Smooth muscle cell (in vitro differentiated cells): ENCODE measurements at regions not wholly inside any gene's neighbourhood (a gene's known extent, or its start where the extent isn't known, plus 50 kb on each side); places are given as distances from the start of the nearest gene placed in this dataset.

Experiments used
- DNase-seq: peaks from one replicate; lab custom pipeline; 2025; ENCODE audit not compliant: unreplicated experiment; lab: John Stamatoyannopoulos, UW
- H2AFZ ChIP-seq: fragments of 200-600 bp; sonication (generic); 2 replicates; pipeline ENCODE4 v1.6.0; 2016; ENCODE audit warnings: antibody characterized with exemption, low read depth, mild to moderate bottlenecking
- H3F3A ChIP-seq: fragments of 200-600 bp; sonication (generic); 2 replicates; pipeline ENCODE4 v1.6.0; 2017; ENCODE audit warnings: antibody characterized with exemption, low read depth
- H3K27ac ChIP-seq: fragments of 200-600 bp; sonication (generic); 2 replicates; pipeline ENCODE4 v1.5.1; 2016; ENCODE audit warnings: low read depth, mild to moderate bottlenecking
- H3K27me3 ChIP-seq: fragments of 200-600 bp; sonication (generic); 2 replicates; pipeline ENCODE4 v1.6.1; 2016; ENCODE audit warnings: low read depth, mild to moderate bottlenecking
- H3K36me3 ChIP-seq: fragments of 200-600 bp; sonication (generic); 2 replicates; pipeline ENCODE4 v1.5.1; 2016; ENCODE audit warnings: low read depth
- H3K4me1 ChIP-seq: fragments of 200-600 bp; sonication (generic); 2 replicates; pipeline ENCODE4 v1.5.1; 2016; ENCODE audit warnings: low read depth
- H3K4me2 ChIP-seq: fragments of 200-600 bp; sonication (generic); 2 replicates; pipeline ENCODE4 v1.6.0; 2016; ENCODE audit warnings: mild to moderate bottlenecking
- H3K4me3 ChIP-seq: fragments of 200-600 bp; sonication (generic); 2 replicates; pipeline ENCODE4 v1.5.1; 2016; ENCODE audit warnings: mild to moderate bottlenecking
- H3K79me2 ChIP-seq: fragments of 200-600 bp; sonication (generic); 2 replicates; pipeline ENCODE4 v1.6.0; 2016; ENCODE audit warnings: low read depth, mild to moderate bottlenecking
- H3K9ac ChIP-seq: fragments of 200-600 bp; sonication (generic); 2 replicates; pipeline ENCODE4 v1.6.0; 2016; ENCODE audit warnings: low read depth
- H3K9me3 ChIP-seq: fragments of 200-600 bp; sonication (generic); replicated peaks from 2 replicates; pipeline ENCODE4 v1.5.1; 2016; ENCODE audit warnings: low read depth
- H4K20me1 ChIP-seq: fragments of 200-600 bp; sonication (generic); 2 replicates; pipeline ENCODE4 v1.6.0; 2016; ENCODE audit warnings: low read depth
- WGBS: methylation state at CpG from one replicate; pipeline ENCODE4 v1.1.7; 2016; ENCODE audit warnings: low lambda C conversion rate; 5-methylcytosine and 5-hydroxymethylcytosine counted together
- TF ChIP-seq, protein P1 (sequence below): fragments of 200-600 bp; sonication (generic); IDR thresholded peaks from 2 replicates; pipeline ENCODE4 v1.5.1; 2017; ENCODE audit warnings: borderline replicate concordance, mild to moderate bottlenecking, antibody characterized with exemption; ENCODE audit not compliant: insufficient read depth, poor library complexity, severe bottlenecking

DNA sequence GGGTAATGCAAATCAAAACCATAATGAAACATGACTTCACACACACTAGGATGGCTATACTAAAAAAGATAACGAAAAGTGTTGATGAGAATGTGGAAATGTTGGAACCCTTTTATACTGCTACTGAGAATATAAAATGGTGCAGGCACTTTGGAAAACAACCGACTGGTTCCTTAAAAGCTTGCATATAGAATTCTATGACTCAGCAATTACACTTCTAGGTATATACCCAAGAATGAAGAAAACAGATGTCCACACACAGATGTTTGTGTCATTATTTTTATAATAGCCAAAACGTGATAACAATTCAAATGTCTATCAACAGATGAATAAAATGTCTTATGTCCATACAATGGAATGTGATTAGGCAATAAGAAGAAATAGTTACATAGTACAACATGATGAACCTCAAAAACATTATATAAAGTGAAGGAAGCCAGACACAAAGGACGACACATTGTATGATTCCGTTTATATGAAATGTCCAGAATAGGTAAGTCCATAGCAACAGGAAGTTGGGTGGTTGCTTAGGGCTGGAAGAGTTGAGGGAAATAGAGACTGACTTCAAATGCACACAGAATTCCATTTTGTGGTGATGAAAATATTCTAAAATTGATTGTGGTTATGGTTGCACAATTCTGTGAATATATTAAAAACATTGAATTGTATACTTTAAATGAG, 148.3 kb upstream of the PHYHIPL start:
- Histone ChIP-seq H2AFZ (no peak overlapping the region), H4K20me1 (no peaks in the 10 kb centered on the region), H3K36me3 (no peaks in the 10 kb centered on the region), H3K27ac (no peak overlapping the region), H3K4me2 (no peak overlapping the region), H3K9ac (no peak overlapping the region), H3K27me3 (no peaks in the 10 kb centered on the region), H3F3A (no peaks in the 10 kb centered on the region), H3K4me1 (no peaks in the 10 kb centered on the region), H3K4me3 (no peak overlapping the region), H3K9me3 (no peaks in the 10 kb centered on the region), H3K79me2 (no peaks in the 10 kb centered on the region)
- TF ChIP-seq, protein P1, sequence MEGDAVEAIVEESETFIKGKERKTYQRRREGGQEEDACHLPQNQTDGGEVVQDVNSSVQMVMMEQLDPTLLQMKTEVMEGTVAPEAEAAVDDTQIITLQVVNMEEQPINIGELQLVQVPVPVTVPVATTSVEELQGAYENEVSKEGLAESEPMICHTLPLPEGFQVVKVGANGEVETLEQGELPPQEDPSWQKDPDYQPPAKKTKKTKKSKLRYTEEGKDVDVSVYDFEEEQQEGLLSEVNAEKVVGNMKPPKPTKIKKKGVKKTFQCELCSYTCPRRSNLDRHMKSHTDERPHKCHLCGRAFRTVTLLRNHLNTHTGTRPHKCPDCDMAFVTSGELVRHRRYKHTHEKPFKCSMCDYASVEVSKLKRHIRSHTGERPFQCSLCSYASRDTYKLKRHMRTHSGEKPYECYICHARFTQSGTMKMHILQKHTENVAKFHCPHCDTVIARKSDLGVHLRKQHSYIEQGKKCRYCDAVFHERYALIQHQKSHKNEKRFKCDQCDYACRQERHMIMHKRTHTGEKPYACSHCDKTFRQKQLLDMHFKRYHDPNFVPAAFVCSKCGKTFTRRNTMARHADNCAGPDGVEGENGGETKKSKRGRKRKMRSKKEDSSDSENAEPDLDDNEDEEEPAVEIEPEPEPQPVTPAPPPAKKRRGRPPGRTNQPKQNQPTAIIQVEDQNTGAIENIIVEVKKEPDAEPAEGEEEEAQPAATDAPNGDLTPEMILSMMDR: no peak
- no peak for DNase-seq
- 88% methylated on average over 5 of the region's 5 CpGs for WGBS

DNA sequence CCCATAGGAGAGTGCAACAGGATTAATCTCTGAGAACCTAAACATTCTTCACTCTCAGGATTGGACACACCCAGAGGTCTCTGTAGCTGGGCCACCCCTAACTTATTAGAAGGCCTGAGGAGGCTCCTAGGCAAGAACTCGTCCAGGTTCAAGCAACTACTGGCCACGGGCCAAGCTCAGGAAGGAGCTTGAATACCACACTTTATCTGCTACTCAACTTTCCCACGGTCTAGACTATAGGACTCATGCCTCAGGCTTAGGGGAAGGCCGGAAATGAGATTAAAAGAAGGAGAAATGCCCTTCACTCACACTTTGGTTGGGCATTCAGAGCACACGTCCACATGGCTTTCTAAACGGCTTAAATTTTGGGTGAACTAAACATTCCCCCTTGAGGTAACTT, 142.8 kb upstream of the PHYHIPL start:
- Histone ChIP-seq H3K27me3 (no peaks in the 10 kb centered on the region), H3K79me2 (no peaks in the 10 kb centered on the region), H3K27ac (no peak overlapping the region), H3K4me2 (no peak overlapping the region), H4K20me1 (no peaks in the 10 kb centered on the region), H3K36me3 (no peaks in the 10 kb centered on the region), H3K4me3 (no peak overlapping the region), H3K4me1 (no peaks in the 10 kb centered on the region), H3K9me3 (no peaks in the 10 kb centered on the region), H3K9ac (no peak overlapping the region), H3F3A (no peaks in the 10 kb centered on the region), H2AFZ (no peak overlapping the region)
- no peak for DNase-seq
- TF ChIP-seq, protein P1: no peak
- 58% methylated on average over 6 of the region's 6 CpGs for WGBS

DNA sequence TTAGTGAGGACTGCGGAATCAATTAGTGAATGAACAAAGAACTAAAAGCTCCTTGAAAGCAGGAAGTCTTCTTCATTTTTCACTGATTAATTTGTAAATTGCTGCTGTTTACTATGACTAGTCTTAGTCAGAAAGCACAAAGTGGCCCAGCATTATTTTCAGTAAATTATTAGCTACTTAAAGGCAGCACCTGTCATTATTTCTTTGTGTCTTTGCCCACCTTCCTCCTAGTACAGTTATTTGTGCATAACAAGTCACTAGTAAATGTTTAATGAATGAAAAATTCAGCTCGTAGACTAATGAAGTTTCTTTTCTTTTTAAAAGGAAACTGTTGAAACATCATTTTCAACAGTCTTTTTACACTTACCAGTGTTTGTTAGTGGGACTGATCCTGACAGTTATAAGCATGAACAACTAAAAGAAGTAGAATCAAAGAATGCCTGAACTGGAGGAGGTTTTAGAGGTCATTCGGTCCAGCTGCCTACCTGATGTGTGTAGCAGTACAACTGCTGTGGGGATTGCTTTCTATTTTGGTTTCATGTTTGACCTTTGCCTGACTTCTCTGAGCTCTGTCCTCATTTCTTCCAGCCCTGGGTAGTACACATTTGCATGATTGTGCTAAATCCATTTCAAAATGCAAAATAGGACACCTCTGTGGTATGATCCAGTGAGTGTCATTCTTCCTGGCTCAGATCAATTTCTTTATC, 140.0 kb upstream of the PHYHIPL start:
- Histone ChIP-seq H3F3A (no peaks in the 10 kb centered on the region), H2AFZ (no peak overlapping the region), H3K9ac (no peak overlapping the region), H3K4me2 (no peak overlapping the region), H3K9me3 (no peaks in the 10 kb centered on the region), H3K27ac (no peak overlapping the region), H4K20me1 (no peaks in the 10 kb centered on the region), H3K36me3 (no peaks in the 10 kb centered on the region), H3K4me1 (no peaks in the 10 kb centered on the region), H3K4me3 (no peak overlapping the region), H3K27me3 (no peaks in the 10 kb centered on the region), H3K79me2 (no peaks in the 10 kb centered on the region)
- 84% methylated on average over 3 of the region's 3 CpGs for WGBS
- TF ChIP-seq, protein P1: no peak
- DNase-seq: no peak

DNA sequence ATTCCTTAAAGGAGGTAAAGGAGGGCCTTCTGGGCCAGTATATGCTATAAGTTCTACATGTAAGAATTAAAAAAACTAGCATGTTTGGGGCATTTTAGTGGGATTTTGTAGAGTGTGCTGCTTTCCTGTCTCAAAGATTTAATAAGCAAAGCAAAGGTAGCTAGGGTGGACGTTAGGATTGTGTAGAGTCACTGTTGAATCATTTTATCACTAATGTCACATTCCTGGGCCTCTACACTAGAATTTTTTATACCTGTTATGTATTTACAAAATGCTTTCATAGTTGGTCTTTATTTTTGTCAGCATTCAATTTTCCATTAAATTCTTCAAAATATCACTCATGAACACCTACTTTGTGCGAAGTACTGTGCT, 139.4 kb upstream of the PHYHIPL start:
- Histone ChIP-seq H3K4me3 (no peak overlapping the region), H4K20me1 (no peaks in the 10 kb centered on the region), H3K27me3 (no peaks in the 10 kb centered on the region), H3K79me2 (no peaks in the 10 kb centered on the region), H3K9ac (no peak overlapping the region), H2AFZ (no peak overlapping the region), H3K36me3 (no peaks in the 10 kb centered on the region), H3K4me2 (no peak overlapping the region), H3K27ac (no peak overlapping the region), H3F3A (no peaks in the 10 kb centered on the region), H3K9me3 (no peaks in the 10 kb centered on the region), H3K4me1 (no peaks in the 10 kb centered on the region)
- DNase-seq: no peak
- WGBS: 86% methylated on average over 2 of the region's 2 CpGs
- TF ChIP-seq, protein P1: no peak
